H7 (cell line): ENCODE measurements at regions not wholly inside any gene's neighbourhood (a gene's known extent, or its start where the extent isn't known, plus 50 kb on each side); places are given as distances from the start of the nearest gene placed in this dataset.
"Not testable (repeated sequence)": the region's sequence is repeated elsewhere in the genome, so short reads cannot be mapped to it uniquely, and the experiment has no call there.

Source experiments
- DNase-seq: peaks from one replicate; pipeline ENCODE4 v3.0.0; 2012
- H3K27me3 ChIP-seq: 2 replicates; pipeline ENCODE4 v1.6.0; 2011; ENCODE audit warnings: mild to moderate bottlenecking, low read length; ENCODE audit not compliant: control insufficient read depth, insufficient read depth
- H3K36me3 ChIP-seq: replicated peaks from 2 replicates; pipeline ENCODE4 v1.5.1; 2011; ENCODE audit warnings: low read length; ENCODE audit not compliant: control insufficient read depth, insufficient read depth
- H3K4me3 ChIP-seq: 2 replicates; pipeline ENCODE4 v1.5.1; 2011; ENCODE audit warnings: low read depth, mild to moderate bottlenecking, control low read depth, low read length, moderate library complexity; ENCODE audit not compliant: insufficient read depth

DNA sequence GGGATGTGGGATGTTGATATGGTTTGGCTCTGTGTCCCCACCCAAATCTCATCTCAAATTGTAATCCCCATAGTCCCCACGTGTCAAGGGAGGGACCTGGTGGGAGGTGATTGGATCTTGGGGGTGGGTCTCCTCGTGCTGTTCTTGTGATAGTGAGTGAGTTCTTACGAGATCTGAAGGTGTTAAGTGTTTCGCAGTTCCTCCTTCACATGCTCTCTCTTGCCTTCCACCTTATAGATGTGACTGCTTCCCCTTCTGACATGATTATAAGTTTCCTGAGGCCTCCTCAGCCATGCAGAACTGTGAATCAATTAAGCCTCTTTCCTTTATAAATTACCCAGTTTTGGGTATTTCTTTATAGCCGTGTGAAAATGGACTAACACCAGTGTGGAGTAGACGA is 130.1 kb upstream of the KCNE2 start:
- not testable (repeated sequence) for H3K27me3 ChIP-seq, H3K36me3 ChIP-seq, DNase-seq, H3K4me3 ChIP-seq

DNA sequence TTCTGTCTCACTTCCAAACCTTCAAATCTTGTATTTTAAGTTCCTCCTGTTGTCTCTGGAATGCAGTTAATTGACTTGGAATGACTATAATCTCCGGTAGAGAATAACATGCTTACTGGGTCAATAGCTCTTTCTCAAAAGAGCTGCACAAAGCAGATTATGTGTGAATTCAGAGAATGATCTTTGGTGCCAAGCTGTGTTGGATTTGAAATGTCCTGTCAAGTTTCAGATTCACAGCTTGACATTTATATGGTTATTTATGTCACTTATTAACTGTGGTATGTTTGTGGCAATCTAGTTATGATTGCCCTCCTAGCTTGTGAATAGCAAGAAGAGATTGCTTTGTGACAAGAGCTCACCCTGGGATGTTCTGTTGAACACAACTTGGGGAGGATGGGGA is 128.3 kb upstream of the KCNE2 start:
- H3K36me3 ChIP-seq: no peaks in the 10 kb centered on the region
- no peak overlapping the region for H3K4me3 ChIP-seq
- H3K27me3 ChIP-seq: no peaks in the 10 kb centered on the region; the same call in 1 of the 2 replicates
- DNase-seq: no peak

DNA sequence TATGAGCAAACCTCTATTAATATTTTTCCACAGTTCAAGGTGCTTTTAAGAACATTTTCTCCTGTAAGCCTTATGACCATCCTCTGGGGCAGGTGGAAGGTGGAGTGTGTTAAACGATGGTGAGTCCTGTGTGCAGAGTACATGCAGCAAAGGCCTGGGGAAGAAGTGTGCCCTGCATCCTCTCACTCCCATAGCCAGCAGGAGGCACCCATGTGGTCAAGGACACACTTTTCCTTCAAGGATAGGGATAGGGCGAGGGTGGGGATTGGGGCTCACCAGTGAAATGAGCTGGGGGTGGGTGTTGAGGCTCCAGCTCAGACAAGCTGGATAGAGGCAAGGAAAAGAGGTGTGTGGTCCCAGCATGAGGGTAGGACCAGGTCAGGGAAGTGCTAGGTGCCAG is 120.8 kb upstream of the KCNE2 start:
- Histone ChIP-seq H3K27me3 (no peaks in the 10 kb centered on the region), H3K36me3 (no peaks in the 10 kb centered on the region), H3K4me3 (no peak overlapping the region)
- DNase-seq: no peak

DNA sequence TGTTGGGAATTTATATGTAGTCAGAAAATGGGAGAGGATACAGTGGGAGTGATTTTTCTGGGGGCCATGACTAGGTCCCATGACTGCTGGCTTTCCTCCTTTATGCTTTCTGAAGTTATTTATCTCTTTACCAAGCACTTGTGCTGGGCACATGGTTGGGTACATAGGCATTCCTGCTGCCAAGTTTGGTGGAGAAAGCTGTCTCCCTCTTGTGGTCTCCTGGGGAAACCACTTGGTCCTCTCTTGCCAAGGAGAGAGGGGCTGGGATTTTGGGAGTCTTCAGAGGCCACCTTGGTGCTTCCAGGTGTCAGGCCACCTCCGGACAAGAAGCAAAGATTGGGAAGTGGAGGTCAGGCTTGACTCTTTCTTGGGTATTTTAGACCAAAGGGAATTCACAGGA is 120.2 kb upstream of the KCNE2 start:
- Histone ChIP-seq H3K4me3 (no peak overlapping the region), H3K36me3 (no peaks in the 10 kb centered on the region), H3K27me3 (no peaks in the 10 kb centered on the region)
- peak; percentile 51 for DNase-seq

DNA sequence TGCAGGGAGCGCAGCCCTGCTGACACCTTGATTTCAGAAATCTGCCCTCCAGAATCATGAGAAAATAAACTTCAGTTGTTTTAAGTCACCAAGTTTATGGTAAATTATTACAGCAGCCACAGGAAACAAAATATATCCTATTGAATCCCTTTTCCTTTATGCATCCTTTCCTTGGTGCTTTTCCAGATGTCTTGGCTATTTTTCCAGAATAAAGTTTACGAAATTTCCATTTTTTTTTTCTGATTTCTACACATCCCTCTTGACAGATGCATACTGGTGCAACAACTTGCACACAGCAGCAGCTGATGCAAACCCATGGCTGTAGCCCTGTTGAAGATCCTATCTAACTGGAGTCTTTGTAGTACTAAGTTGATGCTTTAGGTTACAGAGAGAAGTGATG is 111.1 kb upstream of the KCNE2 start:
- H3K27me3 ChIP-seq: no peaks in the 10 kb centered on the region
- no peaks in the 10 kb centered on the region for H3K36me3 ChIP-seq
- no peak for DNase-seq
- H3K4me3 ChIP-seq: no peak overlapping the region

DNA sequence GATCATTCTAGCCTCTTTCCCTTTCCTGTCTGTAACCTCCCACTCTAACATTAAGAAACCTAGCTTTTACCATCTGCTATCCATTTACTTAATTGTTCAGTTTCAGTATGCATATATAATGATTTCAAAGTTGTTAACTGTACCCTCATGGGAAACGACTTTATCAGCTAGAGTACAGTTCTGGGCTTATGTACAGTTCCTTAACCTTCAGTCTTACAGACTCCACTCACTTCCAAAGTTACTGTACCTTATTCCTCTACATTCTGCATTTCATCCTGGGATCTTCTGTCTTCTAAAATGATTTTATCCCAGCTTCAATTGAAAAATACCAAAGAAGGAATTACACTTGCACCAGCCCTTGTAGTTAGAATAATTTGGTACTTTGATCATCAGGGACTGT is 108.7 kb upstream of the KCNE2 start:
- no peak overlapping the region for H3K4me3 ChIP-seq
- H3K36me3 ChIP-seq: no peaks in the 10 kb centered on the region
- DNase-seq: no peak

DNA sequence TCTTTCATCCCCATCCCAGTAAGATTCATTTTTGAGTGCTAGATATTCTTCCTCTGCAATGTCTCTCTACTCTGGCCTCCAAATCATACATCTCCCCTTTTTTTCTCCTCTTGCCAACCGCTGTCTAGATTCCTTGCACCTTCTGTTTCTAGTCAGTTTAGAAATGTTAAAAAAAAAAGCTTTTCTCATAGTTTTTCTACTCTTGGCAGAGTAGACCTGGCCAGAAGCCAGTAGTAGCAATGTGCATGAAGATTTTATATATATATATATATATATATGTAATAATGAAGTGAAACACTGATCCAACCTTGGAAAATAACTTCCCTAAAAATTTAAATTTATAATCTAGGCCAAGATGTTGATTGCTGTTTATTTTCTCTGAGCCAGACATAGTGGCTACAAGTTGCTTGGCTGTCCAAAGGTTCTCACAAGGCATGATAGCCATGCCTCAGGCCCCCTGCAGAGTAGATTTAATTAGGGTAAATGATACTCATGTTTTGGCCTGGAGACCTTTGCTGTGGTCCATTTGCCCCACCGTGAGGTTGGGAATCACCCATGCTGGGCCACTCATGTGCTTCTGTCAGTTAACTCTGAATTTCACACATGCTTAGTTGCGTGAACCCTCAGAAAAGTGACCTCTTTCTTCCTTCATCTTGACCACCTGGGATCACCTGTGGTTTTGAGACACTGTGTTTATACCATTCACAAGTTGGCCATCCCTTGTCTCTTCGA is 103.4 kb upstream of the KCNE2 start:
- Histone ChIP-seq H3K4me3 (no peak overlapping the region), H3K36me3 (no peaks in the 10 kb centered on the region), H3K27me3 (no peaks in the 10 kb centered on the region)
- no peak for DNase-seq

More for the DNA sequence above, 108.7 kb upstream of the KCNE2 start:
- no peaks in the 10 kb centered on the region for H3K27me3 ChIP-seq

DNA sequence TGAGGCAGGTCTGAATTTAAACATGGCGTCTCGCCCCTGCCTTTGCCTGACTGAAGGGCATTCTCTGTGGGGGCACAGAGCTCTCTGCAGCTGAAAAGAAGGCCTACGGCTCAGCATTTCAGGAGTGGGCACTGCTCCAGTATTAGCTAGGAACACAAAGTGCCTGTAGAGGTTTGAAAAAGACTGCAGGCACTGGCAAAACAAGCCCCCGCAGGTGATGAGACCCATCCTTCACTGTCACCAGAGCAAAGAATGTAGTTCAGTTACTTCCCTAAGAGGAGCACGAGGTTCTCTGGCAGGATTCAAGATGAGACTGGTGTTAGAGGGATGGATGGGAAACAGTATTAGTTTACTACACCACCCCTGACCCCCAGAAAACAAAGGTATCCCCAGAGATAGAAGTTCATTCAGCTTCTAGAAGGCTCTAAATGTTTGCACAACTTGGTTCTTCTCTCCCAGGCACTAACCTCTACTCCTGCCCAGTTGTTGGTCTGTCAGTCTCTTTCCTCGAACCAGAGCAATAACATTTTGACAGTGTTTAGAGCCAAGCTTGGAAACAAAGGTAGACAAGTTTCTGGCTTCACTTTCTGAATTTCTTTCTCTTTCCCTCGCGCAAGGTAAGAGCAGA is 101.9 kb upstream of the KCNE2 start:
- DNase-seq: no peak

DNA sequence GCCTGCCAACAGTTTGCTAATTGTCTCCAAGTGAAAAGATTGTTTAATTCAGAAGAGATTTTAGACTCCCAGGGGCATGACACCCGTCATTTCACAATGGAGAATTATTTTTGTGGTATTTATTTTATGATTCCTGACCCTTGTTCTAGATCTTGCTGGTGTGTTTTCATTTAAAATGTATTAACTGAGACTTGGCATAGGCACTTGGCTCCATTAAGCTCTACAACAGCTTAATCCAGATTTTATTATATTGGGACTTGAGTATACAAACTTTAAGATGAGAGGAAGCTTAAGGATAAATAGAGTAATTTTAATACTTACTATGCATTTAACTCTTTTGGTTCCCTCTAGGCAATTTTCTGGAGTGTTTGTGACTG is 101.3 kb upstream of the KCNE2 start:
- no peak for DNase-seq
- H3K4me3 ChIP-seq: no peak overlapping the region

More for the DNA sequence above, 101.9 kb upstream of the KCNE2 start:
- H3K27me3 ChIP-seq: no peaks in the 10 kb centered on the region
- no peak overlapping the region for H3K4me3 ChIP-seq
- H3K36me3 ChIP-seq: no peaks in the 10 kb centered on the region

DNA sequence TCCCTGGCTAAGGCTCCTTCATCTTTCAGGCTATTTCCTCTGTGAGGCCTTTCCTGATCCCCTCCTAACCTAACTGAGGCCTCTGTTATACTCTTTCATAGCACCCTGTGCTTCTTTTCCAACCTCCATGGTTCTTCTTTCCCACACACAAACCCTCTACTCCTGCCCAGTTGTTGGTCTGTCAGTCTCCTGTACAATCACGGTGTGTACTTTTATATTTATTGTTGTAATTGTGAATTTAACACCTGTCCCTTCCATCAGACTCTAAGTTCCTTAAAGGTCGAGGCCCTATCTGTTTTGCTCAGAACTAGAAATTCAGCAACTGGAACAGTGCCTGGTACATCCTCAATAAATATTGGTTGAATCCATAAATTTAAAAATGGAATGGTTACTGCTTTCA is 100.2 kb upstream of the KCNE2 start:
- Histone ChIP-seq H3K27me3 (no peaks in the 10 kb centered on the region), H3K4me3 (no peak overlapping the region), H3K36me3 (no peaks in the 10 kb centered on the region)
- DNase-seq: no peak

More for the DNA sequence above, 101.3 kb upstream of the KCNE2 start:
- Histone ChIP-seq H3K27me3 (no peaks in the 10 kb centered on the region), H3K36me3 (no peaks in the 10 kb centered on the region)

DNA sequence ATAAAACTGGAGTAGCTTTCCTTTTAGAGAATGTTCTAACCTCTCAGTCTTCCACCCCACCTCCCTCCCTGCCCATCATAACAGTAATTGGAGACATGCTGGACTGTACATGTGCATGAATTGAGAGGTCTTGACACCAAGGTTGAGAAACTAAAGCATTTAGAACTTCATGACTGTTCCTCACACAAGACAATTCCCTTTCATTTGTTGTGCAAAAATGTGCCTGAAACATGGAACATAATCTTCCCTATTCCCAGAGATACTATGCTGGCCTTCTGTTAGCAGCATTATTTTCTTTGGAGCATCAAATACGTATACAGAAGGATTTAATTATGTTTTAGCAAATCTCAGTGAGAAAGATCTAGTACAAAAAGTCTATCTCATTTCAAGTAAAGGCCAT is 97.5 kb upstream of the KCNE2 start:
- no peak for DNase-seq
- H3K4me3 ChIP-seq: no peak overlapping the region
- H3K36me3 ChIP-seq: no peaks in the 10 kb centered on the region
- H3K27me3 ChIP-seq: no peaks in the 10 kb centered on the region

DNA sequence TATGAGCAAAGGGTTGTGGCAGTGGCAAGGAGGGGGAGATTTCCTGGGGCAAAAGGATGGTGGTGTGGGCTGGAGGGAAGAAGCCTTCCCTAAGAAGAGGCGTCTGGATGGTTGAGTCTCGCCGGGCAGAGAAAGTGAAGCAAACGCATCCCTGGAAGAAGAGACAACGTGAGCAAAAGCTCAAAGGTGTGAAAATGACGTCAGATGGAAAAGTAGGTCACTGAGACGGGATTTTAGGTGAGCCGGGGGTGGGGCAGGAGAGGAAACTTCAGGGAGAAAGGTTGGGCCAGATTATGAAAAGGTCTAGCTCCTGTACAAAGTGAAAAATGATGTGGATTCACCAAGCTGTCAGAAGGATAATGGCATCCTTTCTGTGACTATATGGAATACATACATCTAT is 95.3 kb upstream of the KCNE2 start:
- DNase-seq: no peak

DNA sequence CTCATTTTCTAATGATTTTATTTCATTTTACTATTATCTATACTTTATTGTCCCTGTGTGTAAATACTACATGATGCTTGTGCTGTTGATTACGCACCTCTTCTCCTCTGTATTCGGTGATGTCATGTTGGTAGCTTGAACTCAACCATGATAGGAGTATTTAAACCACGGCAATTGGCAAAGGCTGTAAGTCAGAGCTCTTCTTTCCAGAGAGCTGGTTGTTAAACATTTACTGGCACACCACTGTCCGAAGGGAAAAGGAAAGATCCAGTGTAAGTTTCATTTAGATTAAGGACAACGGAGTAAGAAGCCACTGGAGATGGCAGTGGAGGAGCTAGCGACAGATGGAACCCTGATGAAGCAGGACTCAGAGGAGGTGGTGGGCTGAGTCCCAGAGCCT is 93.4 kb upstream of the KCNE2 start:
- DNase-seq: no peak

More for the DNA sequence above, 95.3 kb upstream of the KCNE2 start:
- Histone ChIP-seq H3K4me3 (no peak overlapping the region), H3K27me3 (no peaks in the 10 kb centered on the region), H3K36me3 (no peaks in the 10 kb centered on the region)

DNA sequence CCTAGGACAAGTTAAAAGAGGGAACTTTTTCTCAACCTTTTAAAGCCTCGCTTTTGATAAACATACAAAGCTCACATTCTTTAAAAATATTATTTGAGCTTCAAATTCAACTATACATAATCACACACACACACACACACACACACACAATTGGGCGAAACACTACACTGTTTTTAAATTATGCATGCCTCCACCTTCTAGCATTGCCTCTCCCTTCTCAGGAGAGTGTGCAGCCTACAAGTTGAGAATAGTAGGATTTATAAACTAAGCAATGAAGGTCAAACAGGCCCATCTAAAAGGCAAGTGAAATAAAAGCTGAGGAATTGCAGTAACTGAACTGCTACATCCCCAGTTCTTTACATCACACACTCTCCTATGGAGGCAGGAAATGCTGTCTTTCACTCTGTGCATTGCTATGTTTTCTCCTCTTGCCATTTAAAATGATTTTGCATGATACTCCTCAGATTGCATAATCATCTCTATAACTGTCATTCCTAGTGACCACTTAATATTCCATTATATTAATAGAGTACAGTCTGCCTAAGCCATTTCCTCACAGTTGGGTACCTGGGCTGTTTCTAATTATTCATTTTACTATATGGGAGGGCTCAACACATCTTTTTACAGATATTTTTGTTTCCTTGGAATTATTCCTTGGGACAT is 92.5 kb upstream of the KCNE2 start:
- no peak for DNase-seq
- Histone ChIP-seq H3K36me3 (no peaks in the 10 kb centered on the region), H3K4me3 (no peak overlapping the region)

More for the DNA sequence above, 93.4 kb upstream of the KCNE2 start:
- Histone ChIP-seq H3K27me3 (no peaks in the 10 kb centered on the region), H3K36me3 (no peaks in the 10 kb centered on the region), H3K4me3 (no peak overlapping the region)

DNA sequence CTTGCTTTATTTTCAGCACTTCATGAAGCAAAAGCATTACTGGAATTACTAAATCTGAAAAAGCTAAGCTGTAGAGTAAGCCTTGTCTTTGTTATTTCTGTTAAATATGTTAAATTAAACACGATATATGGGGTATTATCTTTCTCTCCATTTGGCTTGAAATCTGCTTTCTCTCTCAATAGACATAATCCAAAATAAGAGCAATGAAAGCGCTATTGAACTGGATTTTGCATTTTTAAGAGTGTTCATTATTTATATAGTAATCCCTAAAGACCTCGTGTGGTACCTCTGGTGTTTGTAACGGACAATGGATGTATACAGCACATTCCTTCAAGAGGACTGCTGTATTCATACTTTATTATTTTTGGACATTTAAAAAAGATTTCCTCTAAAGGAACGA is 91.5 kb upstream of the KCNE2 start:
- Histone ChIP-seq H3K4me3 (no peak overlapping the region), H3K36me3 (no peaks in the 10 kb centered on the region), H3K27me3 (no peaks in the 10 kb centered on the region)
- DNase-seq: no peak

More for the DNA sequence above, 92.5 kb upstream of the KCNE2 start:
- H3K27me3 ChIP-seq: no peaks in the 10 kb centered on the region
